HepG2 (cell line): ENCODE measurements at regions not wholly inside any gene's neighbourhood (a gene's known extent, or its start where the extent isn't known, plus 50 kb on each side); places are given as distances from the start of the nearest gene placed in this dataset.

Experiments
- ATAC-seq: fragments of 200-7000 bp; cut with Tn5 transposase; 3 replicates; pipeline ENCODE4 v1.9.1; 2020; ENCODE audit warnings: mild to moderate bottlenecking, moderate library complexity
- BruUV-seq: library from RNA; stranded (reverse); fragments of 400-500 nt; replicated peaks from 2 replicates; lab custom pipeline; 2021; lab: Mats Ljungman, UMichigan
- CTCF ChIA-PET: fragments of 300-600 bp; formaldehyde crosslinking; extraction: SDS; loops from one replicate; lab custom pipeline; 2021; ENCODE audit warnings: low total read pairs, inconsistent platforms, low intra/inter-chr PET ratio; lab: Yijun Ruan, JAX
- POLR2A ChIA-PET: fragments of 350-600 bp; sonication (Branson Sonifier 250); formaldehyde crosslinking; loops from one replicate; lab custom pipeline; 2020; ENCODE audit warnings: antibody characterized with exemption, inconsistent platforms; lab: Yijun Ruan, JAX
- DNase-seq: peaks from one replicate; pipeline ENCODE4 v3.0.0-alpha.2; 2015; ENCODE audit warnings: low spot score
- FAIRE-seq: peaks from 3 replicates; lab custom pipeline; 2011; peaks lifted over from hg19 to GRCh38; lab: Jason Lieb, UNC
- H2AFZ ChIP-seq: one replicate; pipeline ENCODE4 v1.6.1; 2011; ENCODE audit warnings: low read length, inconsistent platforms
- H3K27ac ChIP-seq: fragments of 300-600 bp; 3 replicates; pipeline ENCODE4 v1.8.0; 2011; ENCODE audit warnings: mixed run types, mild to moderate bottlenecking, mixed read lengths, low read length, inconsistent platforms; ENCODE audit not compliant: insufficient read depth; ENCODE audit errors: extremely low read length
- H3K27me3 ChIP-seq, 2 experiments: fragments of 200-600 bp in 1 of 2; 2 replicates in 1 of 2; 3 replicates in 1 of 2; pipeline versions ENCODE4 v1.6.0 to v1.8.0; 2011; ENCODE audit warnings: low read length in 2 of 2, mild to moderate bottlenecking in 2 of 2, moderate library complexity in 2 of 2, inconsistent platforms in 1 of 2; ENCODE audit not compliant: insufficient read depth in 2 of 2, control insufficient read depth in 1 of 2
- H3K36me3 ChIP-seq, 2 experiments: fragments of 200-600 bp in 1 of 2; replicated peaks in 1 of 2; 2 replicates in 1 of 2; 3 replicates in 1 of 2; pipeline versions ENCODE4 v1.5.1 to v1.8.0; 2011; ENCODE audit warnings: low read length in 2 of 2, inconsistent platforms in 1 of 2; ENCODE audit not compliant: insufficient read depth in 2 of 2, control insufficient read depth in 1 of 2
- H3K4me1 ChIP-seq: 2 replicates; pipeline ENCODE4 v1.5.1; 2012; ENCODE audit warnings: low read length, inconsistent platforms; ENCODE audit not compliant: insufficient read depth
- H3K4me2 ChIP-seq: 2 replicates; pipeline ENCODE4 v1.6.0; 2011; ENCODE audit warnings: low read depth, low read length, inconsistent platforms
- H3K4me3 ChIP-seq, 3 experiments: fragments of 200-600 bp in 1 of 3; sonication (generic), shearing (Covaris generic) in 1 of 3; replicated peaks in 1 of 3; 2 replicates each; pipeline ENCODE4 v1.5.1; 2011 to 2016; ENCODE audit warnings: low read length in 3 of 3, inconsistent platforms in 2 of 3, low read depth in 2 of 3, mild to moderate bottlenecking in 2 of 3, control low read depth in 1 of 3, mixed read lengths in 1 of 3; ENCODE audit not compliant: insufficient read depth in 1 of 3
- H3K79me2 ChIP-seq: one replicate; pipeline ENCODE4 v1.6.1; 2011; ENCODE audit warnings: low read length, inconsistent platforms; ENCODE audit not compliant: insufficient read depth
- H3K9ac ChIP-seq: 2 replicates; pipeline ENCODE4 v1.6.0; 2011; ENCODE audit warnings: mild to moderate bottlenecking, low read depth, low read length, inconsistent platforms; ENCODE audit not compliant: insufficient read depth
- H3K9me3 ChIP-seq: 2 replicates; pipeline ENCODE4 v1.5.1; 2012; ENCODE audit warnings: mild to moderate bottlenecking, low read length
- H4K20me1 ChIP-seq: 2 replicates; pipeline ENCODE4 v1.6.0; 2011; ENCODE audit warnings: inconsistent platforms, mild to moderate bottlenecking, low read length, moderate library complexity; ENCODE audit not compliant: insufficient read depth
- BCL6 ChIP-seq: IDR thresholded peaks from 2 replicates; pipeline ENCODE4 v1.6.1; 2016; ENCODE audit warnings: missing genetic modification reagents, missing compliant biosample characterization
- CEBPG ChIP-seq: IDR thresholded peaks from 2 replicates; pipeline ENCODE4 v1.6.1; 2016
- DPF2 ChIP-seq: sonication (generic); formaldehyde crosslinking; IDR thresholded peaks from 2 replicates; pipeline ENCODE4 v1.4.0; 2020; ENCODE audit warnings: mild to moderate bottlenecking, low read depth, missing genetic modification reagents, borderline replicate concordance
- GTF2F1 ChIP-seq: fragments of 150-350 bp; IDR thresholded peaks from 2 replicates; pipeline ENCODE4 v1.6.1; 2014; ENCODE audit warnings: low read length
- GTF3A ChIP-seq: sonication (generic); formaldehyde crosslinking; conservative IDR thresholded peaks from 2 replicates; pipeline ENCODE4 v1.4.0; 2020; ENCODE audit warnings: mild to moderate bottlenecking, missing genetic modification reagents
- KDM5B ChIP-seq: sonication (generic); formaldehyde crosslinking; IDR thresholded peaks from 2 replicates; pipeline ENCODE4 v1.4.0; 2020; ENCODE audit warnings: missing genetic modification reagents, mild to moderate bottlenecking, borderline replicate concordance
- MEF2D ChIP-seq: sonication (generic); formaldehyde crosslinking; IDR thresholded peaks from 2 replicates; pipeline ENCODE4 v1.5.1; 2020; ENCODE audit warnings: mild to moderate bottlenecking, missing genetic modification reagents
- NFKBIZ ChIP-seq: IDR thresholded peaks from 2 replicates; pipeline ENCODE4 v1.6.1; 2018; ENCODE audit warnings: missing genetic modification reagents, missing compliant biosample characterization
- PCBP1 ChIP-seq: fragments of 200-400 bp; formaldehyde crosslinking; IDR thresholded peaks from 2 replicates; pipeline ENCODE4 v1.6.1; 2017; ENCODE audit warnings: mild to moderate bottlenecking, low read depth, low read length, borderline replicate concordance
- SIX4 ChIP-seq: sonication (generic); formaldehyde crosslinking; IDR thresholded peaks from 2 replicates; pipeline ENCODE4 v1.4.0; 2020; ENCODE audit warnings: missing genetic modification reagents
- SYNCRIP ChIP-seq: fragments of 200-400 bp; formaldehyde crosslinking; IDR thresholded peaks from 2 replicates; pipeline ENCODE4 v1.6.1; 2018; ENCODE audit warnings: mild to moderate bottlenecking, low read depth, low read length; ENCODE audit not compliant: insufficient read depth
- TBX2 ChIP-seq: sonication (generic); formaldehyde crosslinking; IDR thresholded peaks from 2 replicates; pipeline ENCODE4 v1.5.0; 2020; ENCODE audit warnings: missing genetic modification reagents, mild to moderate bottlenecking, borderline replicate concordance
- ZNF138 ChIP-seq: sonication (generic); formaldehyde crosslinking; IDR thresholded peaks from 2 replicates; pipeline ENCODE4 v1.5.0; 2020; ENCODE audit warnings: mild to moderate bottlenecking, low read depth, missing genetic modification reagents
- ZNF3 ChIP-seq: IDR thresholded peaks from 2 replicates; pipeline ENCODE4 v1.7.0; 2017; ENCODE audit warnings: inconsistent platforms
- ZNF33A ChIP-seq: sonication (generic); formaldehyde crosslinking; IDR thresholded peaks from 2 replicates; pipeline ENCODE4 v1.5.1; 2020; ENCODE audit warnings: missing genetic modification reagents, mild to moderate bottlenecking, moderate library complexity, borderline replicate concordance
- ZNF607 ChIP-seq: sonication (generic); formaldehyde crosslinking; IDR thresholded peaks from 2 replicates; pipeline ENCODE4 v1.5.1; 2020; ENCODE audit warnings: missing genetic modification reagents, mild to moderate bottlenecking, borderline replicate concordance
- ZNF749 ChIP-seq: sonication (generic); formaldehyde crosslinking; IDR thresholded peaks from 2 replicates; pipeline ENCODE4 v1.8.0; 2022; ENCODE audit warnings: mild to moderate bottlenecking, missing genetic modification reagents, moderate library complexity, borderline replicate concordance
- ZSCAN9 ChIP-seq: IDR thresholded peaks from 2 replicates; pipeline ENCODE4 v1.6.1; 2016; ENCODE audit warnings: borderline replicate concordance
- in situ Hi-C: cut with HindIII; loops from 2 replicates; pipeline ENCODE4 v1.10.0; 2017; ENCODE audit warnings: low pct_unique_long_range_greater_than_20kb; ENCODE audit not compliant: extremely low pct_ligation_motif_present
- intact Hi-C: fragments of 100-400 bp; cut with micrococcal nuclease; formaldehyde crosslinking; loops from one replicate; pipeline ENCODE4 v1.10.0; 2022; ENCODE audit not compliant: unreplicated experiment
- TF ChIP-seq, protein P1 (sequence below): sonication (generic); formaldehyde crosslinking; IDR thresholded peaks from 2 replicates; pipeline ENCODE4 v1.4.0; 2020; ENCODE audit warnings: missing genetic modification reagents, borderline replicate concordance
- TF ChIP-seq, protein P2 (sequence below): sonication (generic); formaldehyde crosslinking; conservative IDR thresholded peaks from 2 replicates; pipeline ENCODE4 v1.8.0; 2022; ENCODE audit warnings: mild to moderate bottlenecking, moderate library complexity, missing genetic modification reagents

DNA sequence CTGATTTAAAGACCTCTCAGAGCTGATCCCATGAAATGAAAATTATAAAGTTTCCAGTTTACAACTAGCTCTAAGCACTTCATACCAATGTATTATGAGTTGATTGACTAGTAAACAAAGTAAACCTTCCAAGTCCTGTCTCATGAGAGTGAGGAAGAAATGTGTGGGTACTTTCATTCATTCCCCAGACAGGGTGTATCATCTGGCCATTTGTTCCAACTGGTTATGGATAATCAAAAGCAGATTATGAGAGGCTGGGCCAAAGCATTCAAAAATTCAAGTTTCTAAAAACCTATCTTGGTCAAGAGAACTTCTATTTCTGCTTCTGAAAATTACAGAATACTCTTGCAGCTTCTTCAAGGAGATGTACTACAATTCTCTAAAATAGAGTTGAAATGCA, 193.3 kb upstream of the RASGEF1B start:
- H3K9ac ChIP-seq: no peak overlapping the region
- no peaks in the 10 kb centered on the region for H3K36me3 ChIP-seq
- no peaks in the 10 kb centered on the region for H3K4me1 ChIP-seq
- in situ Hi-C loops: no loop called here
- H3K79me2 ChIP-seq: no peaks in the 10 kb centered on the region
- H2AFZ ChIP-seq: no peak overlapping the region
- DNase-seq: no peak
- ChIA-PET CTCF (no interaction called here), POLR2A (no interaction called here)
- no peak overlapping the region for H3K27ac ChIP-seq
- no peak overlapping the region for H3K4me2 ChIP-seq
- intact Hi-C loops: no loop called here
- H3K9me3 ChIP-seq: no peaks in the 10 kb centered on the region
- BruUV-seq: no TSS peak
- FAIRE-seq: no peak
- H4K20me1 ChIP-seq: no peaks in the 10 kb centered on the region
- ATAC-seq: no peak
- H3K4me3 ChIP-seq: no peak overlapping the region
- TF ChIP-seq ZSCAN9 (CRISPR knock-in tag) (no peak), NFKBIZ (CRISPR knock-in tag) (no peak), KDM5B (CRISPR knock-in tag) (no peak), ZNF33A (no peak), GTF3A (CRISPR knock-in tag) (no peak), PCBP1 (no peak), CEBPG (CRISPR knock-in tag) (no peak), SIX4 (no peak), GTF2F1 (no peak), MEF2D (no peak), DPF2 (CRISPR knock-in tag) (no peak), BCL6 (CRISPR knock-in tag) (no peak), TBX2 (CRISPR knock-in tag) (no peak), ZNF138 (CRISPR knock-in tag) (no peak), ZNF607 (CRISPR knock-in tag) (no peak), ZNF3 (CRISPR knock-in tag) (no peak), SYNCRIP (no peak), ZNF749 (CRISPR knock-in tag) (no peak)
- TF ChIP-seq, protein P1, sequence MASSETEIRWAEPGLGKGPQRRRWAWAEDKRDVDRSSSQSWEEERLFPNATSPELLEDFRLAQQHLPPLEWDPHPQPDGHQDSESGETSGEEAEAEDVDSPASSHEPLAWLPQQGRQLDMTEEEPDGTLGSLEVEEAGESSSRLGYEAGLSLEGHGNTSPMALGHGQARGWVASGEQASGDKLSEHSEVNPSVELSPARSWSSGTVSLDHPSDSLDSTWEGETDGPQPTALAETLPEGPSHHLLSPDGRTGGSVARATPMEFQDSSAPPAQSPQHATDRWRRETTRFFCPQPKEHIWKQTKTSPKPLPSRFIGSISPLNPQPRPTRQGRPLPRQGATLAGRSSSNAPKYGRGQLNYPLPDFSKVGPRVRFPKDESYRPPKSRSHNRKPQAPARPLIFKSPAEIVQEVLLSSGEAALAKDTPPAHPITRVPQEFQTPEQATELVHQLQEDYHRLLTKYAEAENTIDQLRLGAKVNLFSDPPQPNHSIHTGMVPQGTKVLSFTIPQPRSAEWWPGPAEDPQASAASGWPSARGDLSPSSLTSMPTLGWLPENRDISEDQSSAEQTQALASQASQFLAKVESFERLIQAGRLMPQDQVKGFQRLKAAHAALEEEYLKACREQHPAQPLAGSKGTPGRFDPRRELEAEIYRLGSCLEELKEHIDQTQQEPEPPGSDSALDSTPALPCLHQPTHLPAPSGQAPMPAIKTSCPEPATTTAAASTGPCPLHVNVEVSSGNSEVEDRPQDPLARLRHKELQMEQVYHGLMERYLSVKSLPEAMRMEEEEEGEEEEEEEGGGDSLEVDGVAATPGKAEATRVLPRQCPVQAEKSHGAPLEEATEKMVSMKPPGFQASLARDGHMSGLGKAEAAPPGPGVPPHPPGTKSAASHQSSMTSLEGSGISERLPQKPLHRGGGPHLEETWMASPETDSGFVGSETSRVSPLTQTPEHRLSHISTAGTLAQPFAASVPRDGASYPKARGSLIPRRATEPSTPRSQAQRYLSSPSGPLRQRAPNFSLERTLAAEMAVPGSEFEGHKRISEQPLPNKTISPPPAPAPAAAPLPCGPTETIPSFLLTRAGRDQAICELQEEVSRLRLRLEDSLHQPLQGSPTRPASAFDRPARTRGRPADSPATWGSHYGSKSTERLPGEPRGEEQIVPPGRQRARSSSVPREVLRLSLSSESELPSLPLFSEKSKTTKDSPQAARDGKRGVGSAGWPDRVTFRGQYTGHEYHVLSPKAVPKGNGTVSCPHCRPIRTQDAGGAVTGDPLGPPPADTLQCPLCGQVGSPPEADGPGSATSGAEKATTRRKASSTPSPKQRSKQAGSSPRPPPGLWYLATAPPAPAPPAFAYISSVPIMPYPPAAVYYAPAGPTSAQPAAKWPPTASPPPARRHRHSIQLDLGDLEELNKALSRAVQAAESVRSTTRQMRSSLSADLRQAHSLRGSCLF (CRISPR knock-in tag): no peak
- TF ChIP-seq, protein P2, sequence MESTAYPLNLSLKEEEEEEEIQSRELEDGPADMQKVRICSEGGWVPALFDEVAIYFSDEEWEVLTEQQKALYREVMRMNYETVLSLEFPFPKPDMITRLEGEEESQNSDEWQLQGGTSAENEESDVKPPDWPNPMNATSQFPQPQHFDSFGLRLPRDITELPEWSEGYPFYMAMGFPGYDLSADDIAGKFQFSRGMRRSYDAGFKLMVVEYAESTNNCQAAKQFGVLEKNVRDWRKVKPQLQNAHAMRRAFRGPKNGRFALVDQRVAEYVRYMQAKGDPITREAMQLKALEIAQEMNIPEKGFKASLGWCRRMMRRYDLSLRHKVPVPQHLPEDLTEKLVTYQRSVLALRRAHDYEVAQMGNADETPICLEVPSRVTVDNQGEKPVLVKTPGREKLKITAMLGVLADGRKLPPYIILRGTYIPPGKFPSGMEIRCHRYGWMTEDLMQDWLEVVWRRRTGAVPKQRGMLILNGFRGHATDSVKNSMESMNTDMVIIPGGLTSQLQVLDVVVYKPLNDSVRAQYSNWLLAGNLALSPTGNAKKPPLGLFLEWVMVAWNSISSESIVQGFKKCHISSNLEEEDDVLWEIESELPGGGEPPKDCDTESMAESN (CRISPR knock-in tag): no peak
- H3K27me3 ChIP-seq: no peaks in the 10 kb centered on the region
